Tibial nerve (tissue), 3 donors: ENCODE measurements at regions not wholly inside any gene's neighbourhood (a gene's known extent, or its start where the extent isn't known, plus 50 kb on each side); places are given as distances from the start of the nearest gene placed in this dataset.

Experiments
- CTCF ChIP-seq, 5 experiments: fragments of 200-600 bp in 3 of 5; fragments of 450-650 bp in 2 of 5; sonication (generic) in 3 of 5; IDR thresholded peaks; one replicate each; pipeline ENCODE4 v1.5.1; 2016 to 2019; ENCODE audit warnings: antibody characterized with exemption in 5 of 5, mild to moderate bottlenecking in 3 of 5, moderate library complexity in 2 of 5
- POLR2A ChIP-seq, 2 donors: fragments of 450-650 bp; IDR thresholded peaks; one replicate each; pipeline ENCODE4 v1.6.1; 2017; ENCODE audit warnings: antibody characterized with exemption in 2 of 2, mild to moderate bottlenecking in 2 of 2, moderate library complexity in 2 of 2

GRCh38 chrX:3232262-3232923, 114.1 kb downstream of the MXRA5 start:
- TF ChIP-seq CTCF (IDR thresholded peaks at IDR 0.05): no peak
- no peak for TF ChIP-seq POLR2A (IDR thresholded peaks at IDR 0.05)
